Sigmoid colon (tissue), 4 donors: ENCODE measurements at regions not wholly inside any gene's neighbourhood (a gene's known extent, or its start where the extent isn't known, plus 50 kb on each side); places are given as distances from the start of the nearest gene placed in this dataset.

Experiments used
- EP300 ChIP-seq, 4 donors: sonication (generic); formaldehyde crosslinking; IDR thresholded peaks; one replicate each; pipeline ENCODE4 v1.6.1; 2017; ENCODE audit warnings: antibody characterized with exemption in 4 of 4
- TF ChIP-seq, protein P1 (sequence below), 4 experiments: fragments of 450-650 bp in 3 of 4; fragments of 200-600 bp in 1 of 4; IDR thresholded peaks; one replicate each; pipeline ENCODE4 v1.5.1; 2016 to 2019; ENCODE audit warnings: antibody characterized with exemption in 4 of 4, mild to moderate bottlenecking in 3 of 4, moderate library complexity in 2 of 4

DNA sequence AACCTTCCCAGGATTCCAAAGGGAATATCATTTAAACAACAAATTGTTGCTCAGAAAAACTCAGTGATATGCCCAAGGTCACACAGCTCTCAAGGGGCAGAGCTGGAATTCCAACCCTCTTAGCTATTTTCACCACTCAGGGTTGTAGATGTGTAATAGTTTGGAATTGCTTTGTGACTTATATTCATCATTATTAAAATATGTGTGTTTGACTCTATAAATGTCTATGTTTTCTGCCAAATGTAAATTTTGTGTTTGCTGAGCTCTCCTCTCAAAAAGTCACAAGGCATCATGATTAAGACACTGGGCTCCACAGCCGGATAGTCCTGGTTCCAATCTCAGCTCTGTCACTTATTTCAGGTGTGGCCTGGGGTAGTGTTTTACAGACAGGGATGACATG lies 407.3 kb downstream of the TMEM135 start:
- TF ChIP-seq, protein P1, sequence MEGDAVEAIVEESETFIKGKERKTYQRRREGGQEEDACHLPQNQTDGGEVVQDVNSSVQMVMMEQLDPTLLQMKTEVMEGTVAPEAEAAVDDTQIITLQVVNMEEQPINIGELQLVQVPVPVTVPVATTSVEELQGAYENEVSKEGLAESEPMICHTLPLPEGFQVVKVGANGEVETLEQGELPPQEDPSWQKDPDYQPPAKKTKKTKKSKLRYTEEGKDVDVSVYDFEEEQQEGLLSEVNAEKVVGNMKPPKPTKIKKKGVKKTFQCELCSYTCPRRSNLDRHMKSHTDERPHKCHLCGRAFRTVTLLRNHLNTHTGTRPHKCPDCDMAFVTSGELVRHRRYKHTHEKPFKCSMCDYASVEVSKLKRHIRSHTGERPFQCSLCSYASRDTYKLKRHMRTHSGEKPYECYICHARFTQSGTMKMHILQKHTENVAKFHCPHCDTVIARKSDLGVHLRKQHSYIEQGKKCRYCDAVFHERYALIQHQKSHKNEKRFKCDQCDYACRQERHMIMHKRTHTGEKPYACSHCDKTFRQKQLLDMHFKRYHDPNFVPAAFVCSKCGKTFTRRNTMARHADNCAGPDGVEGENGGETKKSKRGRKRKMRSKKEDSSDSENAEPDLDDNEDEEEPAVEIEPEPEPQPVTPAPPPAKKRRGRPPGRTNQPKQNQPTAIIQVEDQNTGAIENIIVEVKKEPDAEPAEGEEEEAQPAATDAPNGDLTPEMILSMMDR (IDR thresholded peaks at IDR 0.05), result no peak
- TF ChIP-seq EP300 (IDR thresholded peaks at IDR 0.05), result no peak
